Cerebellar cortex (tissue), 1 donor: ENCODE measurements at regions not wholly inside any gene's neighbourhood (a gene's known extent, or its start where the extent isn't known, plus 50 kb on each side); places are given as distances from the start of the nearest gene placed in this dataset.

ENCODE experiments used
- DNase-seq: peaks from one replicate; pipeline ENCODE4 v3.0.0-alpha.2; 2015; ENCODE audit warnings: low spot score

DNA sequence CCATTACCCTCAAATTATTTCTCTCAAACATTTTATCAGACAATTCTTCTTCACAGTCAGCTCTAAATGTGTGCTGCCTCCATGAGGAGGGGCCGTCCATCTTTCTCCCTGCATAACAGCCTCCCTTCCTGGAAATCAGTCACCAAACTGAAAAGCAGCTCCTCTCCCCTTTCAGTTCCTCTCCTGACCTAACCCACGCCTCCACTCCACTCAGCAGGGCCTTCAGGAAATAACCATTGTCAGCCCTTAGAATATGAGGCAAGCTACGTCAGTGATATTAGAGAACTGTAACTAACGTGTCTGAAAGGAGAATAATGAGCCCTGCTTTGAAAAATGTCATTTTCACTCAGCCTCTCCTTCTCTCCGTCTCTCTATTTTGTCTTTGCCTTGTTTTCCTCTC is 116.2 kb downstream of the OLFM4 start:
- no peak for DNase-seq

DNA sequence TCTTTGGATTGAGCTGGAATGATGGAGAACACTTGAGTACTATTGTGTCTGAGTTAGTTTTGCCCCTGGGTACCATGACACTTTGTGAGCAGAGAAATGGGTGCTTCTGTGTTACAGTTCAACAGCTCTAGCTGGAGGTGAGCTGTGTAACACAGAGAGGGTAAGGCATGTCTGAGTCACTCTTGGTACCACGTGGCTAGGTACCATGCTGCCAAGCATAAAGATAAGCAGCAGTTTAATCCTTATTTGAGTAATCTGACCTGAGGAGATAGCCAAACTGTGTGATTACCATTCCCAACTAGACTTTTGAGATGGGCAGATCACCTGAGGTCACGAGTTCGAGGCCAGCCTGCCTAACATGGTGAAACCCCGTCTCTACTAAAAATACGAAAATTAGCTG is 122.0 kb downstream of the OLFM4 start:
- DNase-seq = no peak

DNA sequence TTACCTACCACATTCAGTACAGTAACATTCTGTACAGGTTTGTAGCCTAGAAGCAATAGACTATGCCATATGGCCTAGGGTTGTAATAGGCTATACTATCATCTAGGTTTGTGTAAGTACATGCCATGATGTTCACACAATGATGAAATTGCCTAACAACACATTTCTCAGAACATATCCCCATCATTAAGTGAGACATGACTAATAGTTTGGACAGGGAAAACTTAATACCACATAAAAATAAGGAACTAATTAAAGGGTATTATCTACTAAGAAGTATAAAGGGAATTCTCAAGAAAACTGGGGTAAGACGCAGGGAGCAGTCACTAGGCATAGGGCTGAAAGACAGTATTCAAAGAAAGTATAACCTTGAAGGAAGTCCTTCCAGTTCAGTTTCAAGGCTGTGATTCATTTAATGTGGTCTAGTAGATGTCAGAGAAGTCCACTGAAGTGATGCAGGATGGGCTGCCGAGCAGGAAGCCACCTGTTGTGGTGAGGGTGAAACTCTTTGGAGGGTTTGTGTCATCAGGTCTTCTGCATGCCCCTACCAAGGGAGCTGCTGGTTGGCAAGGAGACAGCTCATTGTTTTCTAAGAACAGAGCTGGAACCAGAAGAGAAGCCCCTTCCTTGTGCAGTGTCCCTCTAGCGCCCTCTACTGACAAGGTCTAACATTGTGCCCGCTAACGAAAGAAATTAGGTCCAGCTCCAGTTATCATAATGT is 122.9 kb downstream of the OLFM4 start:
- peak; percentile 41 for DNase-seq

DNA sequence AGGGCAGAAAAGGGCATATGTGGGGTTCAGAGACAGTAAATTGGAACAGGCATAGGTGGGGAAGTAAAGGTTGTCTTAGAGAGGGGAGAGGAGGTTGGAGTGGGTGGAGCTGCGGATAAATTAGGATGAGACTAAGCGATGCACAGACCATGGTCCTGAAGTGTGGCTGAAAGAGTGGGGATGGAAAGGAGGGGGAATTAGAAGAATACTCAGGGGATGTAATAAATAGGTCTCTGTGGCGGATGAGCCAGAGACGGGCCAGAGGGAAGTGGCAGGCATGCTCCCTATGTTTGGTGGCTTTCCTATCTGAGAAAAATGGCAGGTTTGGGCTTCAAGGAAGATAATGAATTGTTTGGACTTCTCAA is 123.4 kb downstream of the OLFM4 start:
- no peak for DNase-seq

DNA sequence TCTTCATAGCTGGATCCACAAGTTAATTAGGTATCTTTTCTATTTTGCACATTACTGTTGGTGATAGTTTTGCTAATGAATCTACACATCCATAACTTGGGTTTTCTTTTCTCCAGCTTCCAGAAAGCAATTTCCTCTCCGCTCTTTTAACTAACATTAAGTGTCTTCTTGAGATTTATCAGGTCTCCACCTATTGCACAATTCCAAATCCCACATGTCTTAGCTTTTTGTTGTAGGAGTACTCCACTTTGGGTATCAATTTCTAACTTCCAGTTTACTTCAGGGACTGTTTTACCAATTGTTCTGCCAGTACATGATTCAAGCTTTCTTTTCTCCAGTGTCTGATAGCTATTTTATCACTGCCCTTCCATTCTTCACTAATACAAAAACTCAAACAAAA is 129.6 kb downstream of the OLFM4 start:
- no peak for DNase-seq

DNA sequence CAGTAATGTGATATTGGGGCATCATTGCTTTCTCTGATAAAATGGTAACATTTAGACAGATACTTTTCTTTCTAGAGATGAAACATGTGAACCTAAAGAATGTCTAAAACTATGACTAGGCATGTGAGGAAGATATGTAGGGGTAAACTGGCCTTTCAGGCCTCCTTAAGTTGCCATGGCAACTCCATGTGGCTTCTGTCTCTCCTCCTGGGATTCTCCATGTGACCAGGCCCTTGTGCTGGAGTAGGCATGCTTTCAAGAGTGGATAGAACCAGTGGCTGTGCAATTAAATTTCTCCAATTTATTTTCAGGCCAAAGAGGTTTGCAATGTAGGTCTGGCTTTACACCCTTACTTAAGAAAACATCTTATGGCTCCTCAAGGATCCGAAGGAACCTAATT is 130.8 kb downstream of the OLFM4 start:
- DNase-seq = no peak

DNA sequence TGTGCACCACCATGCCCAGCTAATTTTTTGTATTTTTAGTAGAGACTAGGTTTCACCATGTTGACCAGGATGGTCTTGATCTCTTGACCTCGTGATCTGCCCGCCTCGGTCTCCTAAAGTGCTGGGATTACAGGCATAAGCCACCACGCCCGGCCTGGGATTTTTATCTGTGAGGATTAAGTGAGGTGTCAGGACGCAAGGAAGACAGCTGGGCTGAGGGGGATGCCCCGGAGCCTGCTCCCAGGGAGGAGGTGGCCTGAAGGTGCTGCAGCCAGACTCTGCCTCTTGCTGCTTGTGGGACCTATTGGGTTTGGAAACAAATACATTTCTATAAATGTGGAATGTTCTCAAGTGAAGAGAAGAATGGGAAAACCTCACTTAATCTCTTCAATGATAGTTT is 131.6 kb downstream of the OLFM4 start:
- no peak for DNase-seq

DNA sequence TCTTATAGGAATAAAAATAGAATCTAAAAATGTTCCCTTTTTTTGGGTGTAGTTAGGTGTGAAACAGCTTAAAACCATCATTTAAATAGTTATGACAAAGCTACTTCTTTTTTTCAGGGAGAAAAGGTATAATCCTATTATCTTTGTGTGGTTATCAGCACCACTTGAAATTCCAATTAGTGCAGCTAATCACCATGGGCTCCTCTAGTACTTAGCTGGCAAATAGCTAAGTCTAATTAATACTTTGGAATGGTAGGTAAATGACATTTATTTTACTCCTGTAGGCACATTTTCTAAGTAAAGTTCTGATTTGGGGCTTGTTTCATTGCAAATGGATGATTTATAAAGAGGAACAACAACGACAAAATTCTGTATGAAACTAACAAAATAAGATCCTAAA is 132.6 kb downstream of the OLFM4 start:
- no peak for DNase-seq

DNA sequence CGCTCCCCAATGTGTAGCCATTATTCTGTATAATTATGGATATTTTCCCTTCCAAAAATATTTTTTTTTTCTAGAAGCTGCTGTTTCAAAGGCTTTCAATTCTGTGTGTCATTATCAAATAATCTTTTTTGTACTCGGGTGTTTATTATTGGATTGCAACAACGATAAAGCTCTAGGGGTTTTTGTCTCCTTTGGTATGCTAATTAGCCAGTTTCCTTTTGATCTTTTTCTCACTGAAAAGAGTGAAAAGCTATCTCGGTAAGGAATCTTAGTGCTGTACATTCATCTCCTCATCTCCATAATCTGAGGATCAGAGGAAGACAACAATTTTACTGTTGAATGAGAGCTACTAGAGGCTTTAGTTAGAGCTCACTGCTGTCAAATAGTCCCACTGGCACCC is 136.6 kb downstream of the OLFM4 start:
- no peak for DNase-seq

DNA sequence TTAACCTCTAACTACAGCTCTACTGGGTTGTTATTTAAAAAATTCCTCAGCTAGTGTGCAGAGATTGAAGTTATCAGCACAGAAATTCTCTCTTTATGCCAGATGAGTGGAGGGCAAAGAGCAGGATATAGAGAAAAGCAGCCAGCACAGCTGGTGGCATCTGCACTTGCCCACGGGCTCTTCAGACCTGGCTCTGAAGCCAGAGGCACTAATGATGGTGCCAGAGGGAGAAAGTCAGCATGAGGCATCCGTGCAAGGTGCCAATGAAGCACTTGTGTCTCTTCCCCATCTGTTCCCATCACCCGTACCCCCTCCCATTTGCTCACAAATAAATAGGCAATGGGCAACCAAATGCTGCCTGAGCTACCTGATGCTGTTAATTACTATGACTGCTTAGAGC is 138.9 kb downstream of the OLFM4 start:
- no peak for DNase-seq

DNA sequence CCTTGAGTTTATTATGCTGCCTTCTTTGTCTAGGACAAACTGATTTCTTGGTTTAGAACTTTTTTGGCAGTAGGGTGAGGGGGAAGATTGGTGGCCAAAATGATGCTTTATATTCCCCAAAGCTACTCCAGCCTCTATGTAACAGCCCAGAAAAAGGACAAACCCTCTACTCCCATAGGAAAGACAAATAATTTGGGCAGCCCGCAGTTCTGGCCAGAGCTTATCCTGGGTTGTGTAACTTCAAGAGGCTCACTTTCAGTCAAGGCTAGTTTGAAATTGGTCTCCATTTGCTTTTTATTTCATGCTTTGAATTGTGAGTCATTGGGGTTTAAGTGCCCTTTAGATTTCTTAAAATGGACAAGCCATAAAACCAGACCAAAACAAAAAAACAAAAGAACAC is 142.3 kb downstream of the OLFM4 start:
- no peak for DNase-seq

DNA sequence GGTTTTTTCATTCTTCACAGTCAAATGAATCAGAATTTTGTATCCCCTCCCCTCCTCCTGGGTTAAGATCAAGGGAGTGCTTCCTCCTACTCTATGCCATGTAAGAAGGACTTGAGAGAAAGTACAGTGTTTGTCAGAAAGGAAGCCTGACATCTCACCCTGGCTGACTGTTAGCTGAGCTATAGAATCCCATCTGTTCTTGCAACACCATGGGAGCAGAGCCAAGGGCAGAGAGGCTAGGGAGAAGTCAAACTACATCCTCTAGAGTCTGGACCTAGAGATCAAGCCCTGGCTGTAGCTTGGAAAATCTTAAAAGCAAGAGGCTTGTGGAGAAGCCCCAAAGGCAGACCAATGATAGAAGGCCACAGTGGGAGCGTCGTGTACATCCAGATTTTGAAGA is 145.9 kb downstream of the OLFM4 start:
- DNase-seq = no peak

DNA sequence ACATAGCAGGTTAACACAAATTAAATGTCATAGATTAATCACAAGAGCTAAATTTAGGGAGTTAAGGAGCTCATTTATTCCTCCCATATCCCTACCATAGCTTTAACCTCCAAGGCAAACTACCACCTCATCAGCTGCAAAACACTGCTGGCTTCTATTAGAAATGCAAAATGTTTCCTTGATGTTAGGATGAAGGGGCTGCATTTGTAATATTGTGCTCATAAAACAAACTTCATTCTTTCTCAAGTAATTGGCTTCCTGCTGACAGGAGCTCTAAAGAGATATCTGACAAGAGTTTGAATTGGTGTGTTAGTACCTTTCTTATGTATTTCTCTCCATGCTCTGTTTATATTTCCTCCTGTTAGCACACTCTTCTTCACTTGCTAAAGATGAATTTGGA is 152.1 kb downstream of the OLFM4 start:
- no peak for DNase-seq

DNA sequence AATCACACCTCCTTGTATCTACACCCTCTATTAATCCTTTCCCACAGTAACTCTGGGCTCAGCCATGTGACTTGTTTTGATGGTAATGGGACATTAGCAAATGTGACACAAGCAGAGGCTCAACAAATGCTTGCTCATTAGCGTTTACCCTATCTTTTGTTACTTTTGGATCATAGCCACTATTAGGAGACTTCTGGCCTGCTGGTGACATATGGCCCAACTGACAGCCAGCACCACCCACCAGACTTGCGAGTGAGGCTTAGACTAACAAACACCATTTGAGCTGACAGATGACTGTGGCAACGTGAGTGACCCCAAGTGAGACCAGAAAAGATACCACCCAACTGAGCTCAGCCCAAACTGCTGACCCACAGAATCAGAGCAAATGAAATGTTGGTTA is 154.1 kb downstream of the OLFM4 start:
- no peak for DNase-seq

DNA sequence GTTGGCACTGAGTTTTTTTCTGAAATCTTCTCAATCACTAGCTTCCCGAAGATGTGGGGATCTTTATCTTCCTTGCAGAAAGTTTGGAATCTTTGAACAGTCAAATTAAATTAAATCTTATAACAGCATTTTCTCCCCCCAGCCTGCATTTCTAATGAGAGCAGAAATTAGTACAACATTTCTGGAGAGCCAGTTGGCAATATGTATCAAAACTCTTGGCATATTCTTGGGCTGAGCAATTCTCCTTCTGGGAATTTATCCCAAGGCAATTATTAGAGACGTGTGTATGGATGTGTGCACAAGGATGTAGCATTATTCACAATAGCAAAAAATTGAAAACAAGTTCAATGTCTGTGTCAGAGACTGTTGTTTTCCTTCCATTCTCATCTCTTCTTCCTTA is 159.5 kb downstream of the OLFM4 start:
- DNase-seq = no peak

DNA sequence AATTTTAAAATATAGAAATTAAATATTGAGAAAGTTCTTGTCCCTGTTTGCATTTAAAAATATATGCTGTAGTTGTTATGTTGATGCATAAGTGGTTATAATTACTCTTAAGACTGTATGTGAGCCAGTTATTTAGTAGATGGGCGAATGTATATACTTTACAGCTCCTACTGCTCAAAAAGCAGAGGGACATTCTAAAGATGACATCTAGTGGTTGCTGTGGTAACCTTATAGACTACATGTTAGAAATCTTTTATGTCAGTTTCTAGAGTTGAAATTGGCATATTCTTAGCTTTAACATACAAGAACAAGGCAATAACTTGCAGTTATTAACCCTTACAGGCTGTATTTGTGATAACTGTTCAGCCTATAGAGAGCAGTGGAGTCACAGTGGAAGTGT is 160.5 kb downstream of the OLFM4 start:
- no peak for DNase-seq

DNA sequence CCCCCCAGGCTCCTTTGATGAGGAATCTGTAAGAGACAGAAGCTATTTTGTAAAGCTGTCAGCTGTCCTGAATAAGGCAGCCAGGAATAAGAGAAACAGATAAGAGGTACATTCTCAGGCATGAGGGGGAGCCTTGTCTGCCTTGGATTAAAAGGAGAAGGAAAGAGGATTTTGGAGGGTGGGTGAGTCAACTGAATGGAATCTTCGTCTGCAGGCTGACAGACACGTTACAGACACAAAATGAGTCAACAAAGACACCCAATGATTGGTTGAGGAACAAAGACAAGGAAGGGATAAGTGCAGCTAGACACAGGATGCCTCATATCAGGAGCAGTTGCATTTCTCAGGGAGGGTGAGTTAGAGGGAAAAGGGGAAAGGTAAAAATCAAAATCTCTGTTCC is 162.5 kb downstream of the OLFM4 start:
- DNase-seq = no peak

DNA sequence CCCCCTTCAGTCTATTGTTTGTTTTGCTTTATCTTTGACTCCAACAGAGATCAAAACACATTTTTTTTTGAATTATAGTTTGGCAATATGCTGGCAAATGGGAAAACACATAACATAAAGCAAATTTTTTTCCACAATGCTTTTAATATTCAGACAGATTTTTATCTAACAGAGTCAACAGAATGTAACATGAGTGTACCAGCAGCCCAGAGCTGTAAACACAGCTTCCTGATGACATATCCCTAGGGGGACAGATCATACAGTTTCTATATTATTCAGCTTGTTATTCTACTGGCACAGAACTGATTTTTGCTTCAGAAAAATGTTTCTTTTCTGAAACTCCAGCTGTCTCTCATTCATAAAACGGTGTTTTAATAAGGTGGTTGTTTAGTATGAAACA is 168.8 kb downstream of the OLFM4 start:
- no peak for DNase-seq

DNA sequence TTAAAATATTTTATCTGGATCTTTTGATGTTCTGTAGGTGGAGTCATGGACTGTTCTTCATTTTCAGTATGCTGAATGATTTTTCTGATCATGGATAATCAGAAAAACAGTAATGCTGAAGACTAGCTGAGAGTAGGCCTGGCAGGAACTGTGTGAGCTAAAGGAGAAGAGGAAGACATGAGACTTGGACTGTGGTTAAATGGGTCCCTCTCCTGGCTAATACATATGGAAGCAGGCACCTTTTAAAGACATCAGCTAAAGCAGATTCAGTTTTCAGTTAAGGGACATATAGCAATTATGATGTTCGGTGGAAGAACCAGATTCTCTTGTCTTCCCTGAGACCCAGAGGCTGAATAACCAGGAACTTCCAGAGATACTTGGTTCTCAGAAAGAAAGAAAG is 169.4 kb downstream of the OLFM4 start:
- no peak for DNase-seq

DNA sequence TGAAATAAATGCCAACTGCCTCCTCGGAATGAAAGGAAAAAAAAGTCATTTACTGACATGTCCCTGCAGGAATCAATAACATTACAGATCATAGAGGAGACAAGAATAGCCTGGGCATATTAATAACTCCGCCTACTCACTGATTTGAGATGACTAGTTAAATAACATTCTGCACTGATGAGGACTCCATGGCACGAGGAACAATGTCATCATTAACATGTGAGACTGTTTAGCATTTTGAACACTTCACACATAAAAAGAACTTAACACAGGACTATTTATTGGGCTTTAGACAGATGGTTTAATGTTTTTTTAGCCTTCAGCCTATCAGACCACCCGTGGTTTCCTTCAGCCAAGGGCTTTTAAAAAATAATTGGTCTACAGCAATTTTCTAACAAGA is 170.1 kb downstream of the OLFM4 start:
- DNase-seq = no peak

DNA sequence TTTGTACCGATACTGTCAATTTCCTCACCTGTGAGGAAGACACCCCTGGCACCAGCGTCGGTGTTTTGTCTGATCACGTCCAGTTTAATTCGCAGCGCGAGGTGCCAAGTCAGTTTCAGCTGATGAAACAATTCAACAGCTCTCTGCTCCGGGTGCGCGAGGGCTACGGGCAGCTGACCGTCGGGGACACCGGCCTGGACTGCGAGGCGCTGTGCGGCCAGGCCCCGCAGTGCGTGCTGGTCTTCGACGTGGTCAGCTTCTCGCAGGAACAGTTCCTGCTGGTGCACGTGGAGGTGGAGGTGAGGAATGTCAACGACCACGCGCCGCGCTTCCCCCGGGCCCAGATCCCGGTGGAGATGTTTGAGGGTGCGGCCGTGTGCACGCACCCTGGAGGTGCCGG is 171.5 kb downstream of the OLFM4 start:
- DNase-seq = no peak

DNA sequence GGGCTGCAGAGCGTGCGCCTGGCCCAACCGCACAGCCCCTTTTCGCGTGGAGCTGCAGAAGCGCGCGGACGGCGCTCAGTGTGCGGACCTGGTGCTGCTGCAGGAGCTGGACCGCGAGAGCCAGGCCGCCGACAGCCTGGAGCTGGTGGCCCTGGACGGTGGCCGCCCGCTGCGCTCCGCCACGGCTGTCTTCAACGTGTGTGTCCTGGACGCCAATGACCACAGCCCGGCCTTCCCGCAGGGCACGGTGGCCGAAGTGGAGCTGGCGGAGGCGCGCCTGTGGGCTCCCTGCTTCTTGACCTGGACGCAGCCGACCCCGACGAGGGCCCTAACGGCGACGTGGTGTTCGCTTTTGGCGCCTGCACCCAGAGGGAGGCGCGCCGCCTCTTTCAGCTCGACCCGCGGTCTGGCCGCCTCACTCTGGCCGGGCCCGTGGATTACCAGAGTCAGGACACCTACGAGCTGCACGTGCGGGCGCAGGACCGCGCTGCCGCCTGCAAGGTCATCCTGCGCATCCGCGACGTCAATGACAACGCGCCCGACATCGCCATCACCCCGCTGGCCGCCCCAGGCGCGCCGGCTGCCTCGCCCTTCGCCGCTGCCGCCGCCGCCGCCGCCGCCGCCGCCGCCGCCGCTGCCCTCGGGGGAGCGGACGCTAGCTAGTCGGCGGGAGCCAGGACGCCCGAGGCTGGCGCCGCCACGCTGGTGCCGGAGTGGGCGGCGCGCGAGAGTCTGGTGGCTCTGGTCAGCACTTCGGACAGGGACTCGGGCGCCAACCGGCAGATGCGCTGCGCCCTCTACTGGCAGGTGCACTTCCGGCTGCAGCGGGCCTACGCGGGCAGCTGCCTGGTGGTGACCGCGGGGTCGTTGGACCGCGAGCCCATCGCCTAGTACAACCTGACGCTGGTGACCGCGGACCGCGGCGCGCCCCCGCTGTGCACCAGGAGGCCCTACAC is 172.2 kb downstream of the OLFM4 start:
- DNase-seq = no peak

DNA sequence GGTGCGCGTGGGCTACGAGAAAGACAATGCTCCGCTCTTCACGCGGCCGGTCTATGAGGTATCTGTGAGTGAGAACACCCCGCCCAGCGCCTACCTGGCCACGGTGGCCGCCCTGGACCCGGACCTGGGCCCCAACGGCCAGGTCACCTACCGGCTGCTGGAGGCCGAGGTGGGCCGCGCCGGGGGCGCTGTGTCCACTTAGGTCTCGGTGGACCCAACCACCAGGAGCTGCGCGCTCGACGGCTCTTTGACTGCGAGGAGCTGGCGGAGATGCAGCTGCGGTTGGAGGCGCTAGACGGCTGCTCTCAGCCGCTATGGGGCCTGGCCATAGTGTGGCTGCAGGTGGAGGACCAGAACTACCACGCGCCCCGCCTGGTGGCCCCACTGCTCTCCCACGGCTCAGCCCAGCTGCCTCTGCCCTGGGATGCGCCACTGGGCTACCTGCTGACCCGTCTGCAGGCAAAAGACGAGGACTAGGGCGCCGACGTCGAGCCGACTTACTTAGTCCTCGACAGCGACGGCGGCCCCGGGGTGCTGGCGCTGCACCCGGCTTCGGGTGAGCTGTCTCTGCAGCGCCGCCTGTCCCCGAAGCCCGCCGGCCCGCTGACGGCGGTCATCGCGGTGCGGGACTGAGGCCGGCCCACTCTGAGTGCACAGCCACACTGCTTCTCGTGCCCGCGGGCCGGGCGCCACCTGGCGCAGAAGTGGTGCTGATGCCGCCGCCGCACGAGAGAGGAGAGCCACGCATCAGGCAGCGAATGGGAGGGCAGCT is 173.0 kb downstream of the OLFM4 start:
- DNase-seq = no peak
